ENCODE measurements at regions not wholly inside any gene's neighbourhood (a gene's known extent, or its start where the extent isn't known, plus 50 kb on each side); places are given as distances from the start of the nearest gene placed in this dataset.

DNA sequence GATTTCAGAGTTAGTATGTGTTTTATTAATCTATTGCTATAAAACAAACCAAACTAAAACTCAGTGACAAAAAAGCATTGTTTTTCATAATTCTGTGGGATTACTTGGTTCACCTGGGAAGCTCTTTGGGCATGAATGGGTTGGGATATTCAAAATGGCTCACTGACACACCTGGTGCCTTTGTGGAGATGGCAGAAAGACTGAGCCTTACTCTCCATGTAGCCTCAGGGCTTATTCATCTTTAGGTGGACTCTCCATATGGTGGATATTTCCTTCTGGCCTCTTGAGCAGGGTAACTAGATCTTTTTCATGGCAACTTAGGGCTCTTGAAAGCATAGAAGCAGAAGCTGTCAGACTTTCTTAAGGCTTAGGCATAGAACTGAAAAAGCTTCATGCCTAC is 1102.8 kb upstream of the SEL1L start:
- no peaks in the 10 kb centered on the region for H3K9me2 ChIP-seq (ENCODE audit: insufficient read depth, low read length)
- H3K9me3 ChIP-seq (ENCODE audit: low read length): no peaks in the 10 kb centered on the region
- H2AFZ ChIP-seq (ENCODE audit: low read length): no peak overlapping the region
- TF ChIP-seq EZH2phosphoT487 (IDR thresholded peaks at IDR 0.05; ENCODE audit: borderline replicate concordance, low read depth, low read length): no peak
- TF ChIP-seq, protein P1, sequence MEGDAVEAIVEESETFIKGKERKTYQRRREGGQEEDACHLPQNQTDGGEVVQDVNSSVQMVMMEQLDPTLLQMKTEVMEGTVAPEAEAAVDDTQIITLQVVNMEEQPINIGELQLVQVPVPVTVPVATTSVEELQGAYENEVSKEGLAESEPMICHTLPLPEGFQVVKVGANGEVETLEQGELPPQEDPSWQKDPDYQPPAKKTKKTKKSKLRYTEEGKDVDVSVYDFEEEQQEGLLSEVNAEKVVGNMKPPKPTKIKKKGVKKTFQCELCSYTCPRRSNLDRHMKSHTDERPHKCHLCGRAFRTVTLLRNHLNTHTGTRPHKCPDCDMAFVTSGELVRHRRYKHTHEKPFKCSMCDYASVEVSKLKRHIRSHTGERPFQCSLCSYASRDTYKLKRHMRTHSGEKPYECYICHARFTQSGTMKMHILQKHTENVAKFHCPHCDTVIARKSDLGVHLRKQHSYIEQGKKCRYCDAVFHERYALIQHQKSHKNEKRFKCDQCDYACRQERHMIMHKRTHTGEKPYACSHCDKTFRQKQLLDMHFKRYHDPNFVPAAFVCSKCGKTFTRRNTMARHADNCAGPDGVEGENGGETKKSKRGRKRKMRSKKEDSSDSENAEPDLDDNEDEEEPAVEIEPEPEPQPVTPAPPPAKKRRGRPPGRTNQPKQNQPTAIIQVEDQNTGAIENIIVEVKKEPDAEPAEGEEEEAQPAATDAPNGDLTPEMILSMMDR (conservative IDR thresholded peaks at IDR 0.05; ENCODE audit: low read length): no peak
- H3K36me3 ChIP-seq (ENCODE audit: insufficient read depth, low read length): no peaks in the 10 kb centered on the region
- H3K4me2 ChIP-seq (ENCODE audit: low read length): no peak overlapping the region
- intact Hi-C loops (cut with micrococcal nuclease; ENCODE audit: unreplicated experiment): no loop called here
- no peaks in the 10 kb centered on the region for H4K20me1 ChIP-seq (ENCODE audit: insufficient read depth, low read length)
- ChIA-PET CTCF (ENCODE audit: unreplicated experiment) (no interaction called here), POLR2A (interaction anchor here (0.6 to 1.1 kb wide), 2 partner anchors 9 to 1045 kb away, joined by 3 to 5 read pairs; no protein-coding TSS in a partner anchor)
- H3K27ac ChIP-seq (ENCODE audit: low read depth, low read length, poor library complexity, severe bottlenecking): no peak overlapping the region
- DNase-seq (ENCODE audit: low spot score): no peak
- no peaks in the 10 kb centered on the region for H3K79me2 ChIP-seq (ENCODE audit: insufficient read depth, low read depth, low read length)
- BruUV-seq (replicated peaks): no TSS peak
- no peaks in the 10 kb centered on the region for H3K4me1 ChIP-seq (ENCODE audit: insufficient read depth, low read length, poor library complexity, severe bottlenecking)
- H3K4me3 ChIP-seq (ENCODE audit: low read depth, low read length, poor library complexity, severe bottlenecking): no peak overlapping the region

DNA sequence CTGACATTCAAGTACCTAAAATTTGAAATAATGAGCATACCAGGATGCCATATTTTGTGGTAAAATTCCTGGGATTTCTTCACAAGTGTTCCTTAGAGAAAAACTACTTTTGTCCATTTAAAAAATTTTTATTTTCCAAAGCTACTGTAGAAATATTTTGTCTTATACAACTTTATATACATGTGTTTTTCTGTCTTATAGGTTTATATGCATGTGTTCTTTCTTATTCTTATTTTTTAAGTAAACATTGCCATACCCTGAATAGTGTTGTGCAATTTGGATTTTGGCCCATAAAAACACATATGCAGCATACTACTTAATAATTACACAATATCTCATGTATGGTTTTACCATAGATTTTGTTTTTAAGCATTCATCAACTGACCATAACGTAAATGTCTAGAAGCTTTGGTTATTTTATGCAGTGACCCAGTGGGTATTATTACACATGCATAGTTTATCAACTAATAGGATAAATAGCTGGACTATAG is 1107.4 kb upstream of the SEL1L start:
- no peaks in the 10 kb centered on the region for H3K79me2 ChIP-seq (ENCODE audit: insufficient read depth, low read depth, low read length)
- no peak overlapping the region for H3K27ac ChIP-seq (ENCODE audit: low read depth, low read length, poor library complexity, severe bottlenecking)
- no peak overlapping the region for H3K4me3 ChIP-seq (ENCODE audit: low read depth, low read length, poor library complexity, severe bottlenecking)
- TF ChIP-seq EZH2phosphoT487 (IDR thresholded peaks at IDR 0.05; ENCODE audit: borderline replicate concordance, low read depth, low read length): no peak
- TF ChIP-seq, protein P1 (conservative IDR thresholded peaks at IDR 0.05; ENCODE audit: low read length): no peak
- POLR2A ChIA-PET: interaction anchor here (0.6 kb wide), 1 partner anchor 395 kb away, joined by 3 read pairs; no protein-coding TSS in a partner anchor
- H4K20me1 ChIP-seq (ENCODE audit: insufficient read depth, low read length): no peaks in the 10 kb centered on the region
- no TSS peak for BruUV-seq (replicated peaks)
- CTCF ChIA-PET (ENCODE audit: unreplicated experiment): no interaction called here
- DNase-seq (ENCODE audit: low spot score): no peak
- H3K9me2 ChIP-seq (ENCODE audit: insufficient read depth, low read length): no peaks in the 10 kb centered on the region
- H2AFZ ChIP-seq (ENCODE audit: low read length): no peak overlapping the region
- H3K4me1 ChIP-seq (ENCODE audit: insufficient read depth, low read length, poor library complexity, severe bottlenecking): no peaks in the 10 kb centered on the region
- intact Hi-C loops (cut with micrococcal nuclease; ENCODE audit: unreplicated experiment): no loop called here
- no peak overlapping the region for H3K4me2 ChIP-seq (ENCODE audit: low read length)
- no peaks in the 10 kb centered on the region for H3K36me3 ChIP-seq (ENCODE audit: insufficient read depth, low read length)
- H3K9me3 ChIP-seq (ENCODE audit: low read length): no peaks in the 10 kb centered on the region

DNA sequence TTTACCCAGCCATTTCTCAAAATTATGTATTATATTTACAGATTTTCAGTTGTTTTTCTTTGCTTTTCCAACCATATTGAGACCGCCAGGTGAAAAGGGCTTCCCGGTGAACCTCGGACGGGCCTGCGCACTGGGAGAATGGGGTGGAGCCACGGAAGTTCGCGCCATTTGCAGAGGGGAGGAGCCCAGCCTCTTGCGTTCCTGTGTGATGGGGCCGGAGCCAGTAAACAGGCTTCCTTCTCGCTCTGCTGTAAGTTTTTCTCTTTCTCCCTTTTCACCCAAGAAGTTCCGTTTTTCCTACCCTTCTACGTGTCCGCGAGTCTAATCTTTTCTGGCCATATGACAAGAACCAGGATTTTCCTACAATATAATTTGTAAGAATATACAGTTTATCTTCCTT is 1108.8 kb upstream of the SEL1L start:
- POLR2A ChIA-PET: no interaction called here
- Histone ChIP-seq H3K9me2 (ENCODE audit: insufficient read depth, low read length) (no peaks in the 10 kb centered on the region), H2AFZ (ENCODE audit: low read length) (no peak overlapping the region), H3K27ac (ENCODE audit: low read depth, low read length, poor library complexity, severe bottlenecking) (no peak overlapping the region), H3K79me2 (ENCODE audit: insufficient read depth, low read depth, low read length) (no peaks in the 10 kb centered on the region), H3K9me3 (ENCODE audit: low read length) (no peaks in the 10 kb centered on the region), H3K4me1 (ENCODE audit: insufficient read depth, low read length, poor library complexity, severe bottlenecking) (no peaks in the 10 kb centered on the region), H3K4me3 (ENCODE audit: low read depth, low read length, poor library complexity, severe bottlenecking) (no peak overlapping the region), H4K20me1 (ENCODE audit: insufficient read depth, low read length) (no peaks in the 10 kb centered on the region), H3K36me3 (ENCODE audit: insufficient read depth, low read length) (no peaks in the 10 kb centered on the region), H3K4me2 (ENCODE audit: low read length) (no peak overlapping the region)
- intact Hi-C loops (cut with micrococcal nuclease; ENCODE audit: unreplicated experiment): no loop called here
- CTCF ChIA-PET (ENCODE audit: unreplicated experiment): no interaction called here
- no peak for TF ChIP-seq EZH2phosphoT487 (IDR thresholded peaks at IDR 0.05; ENCODE audit: borderline replicate concordance, low read depth, low read length)
- TF ChIP-seq, protein P1 (conservative IDR thresholded peaks at IDR 0.05; ENCODE audit: low read length): no peak
- no TSS peak for BruUV-seq (replicated peaks)
- no peak for DNase-seq (ENCODE audit: low spot score)

All from OCI-LY7 (cell line).